HEK293 (cell line): ENCODE measurements at regions not wholly inside any gene's neighbourhood (a gene's known extent, or its start where the extent isn't known, plus 50 kb on each side); places are given as distances from the start of the nearest gene placed in this dataset.
A peak's percentile ranks its signal among the peaks of the same experiment; 100 is the strongest.

Experiments
- CTCF ChIA-PET: fragments of 350-600 bp; formaldehyde crosslinking; extraction: SDS; loops from one replicate; lab custom pipeline; 2021; ENCODE audit warnings: antibody characterized with exemption; lab: Yijun Ruan, JAX
- POLR2A ChIA-PET: fragments of 300-600 bp; formaldehyde crosslinking; extraction: SDS; loops from one replicate; lab custom pipeline; 2020; ENCODE audit warnings: antibody characterized with exemption, inconsistent platforms; lab: Yijun Ruan, JAX
- H3K27ac ChIP-seq: fragments of 200-500 bp; sonication (Bioruptor generic); 2 replicates; pipeline ENCODE4 v1.5.1; 2014; ENCODE audit warnings: low read depth, low read length, control low read depth, inconsistent platforms; ENCODE audit errors: extremely low read depth
- H3K36me3 ChIP-seq, 2 experiments: fragments of 200-500 bp in 1 of 2; sonication (Bioruptor generic) in 1 of 2; 1 replicate in 1 of 2; 2 replicates in 1 of 2; pipeline ENCODE4 v1.5.1; 2014 to 2017; ENCODE audit warnings: inconsistent platforms in 2 of 2, low read length in 2 of 2; ENCODE audit not compliant: control insufficient read depth in 2 of 2, insufficient read depth in 1 of 2
- H3K4me1 ChIP-seq: fragments of 200-500 bp; sonication (Bioruptor generic); 2 replicates; pipeline ENCODE4 v1.5.1; 2014; ENCODE audit warnings: mild to moderate bottlenecking, low read length, inconsistent platforms; ENCODE audit not compliant: control insufficient read depth, insufficient read depth
- H3K4me3 ChIP-seq: 2 replicates; pipeline ENCODE4 v1.5.1; 2011; ENCODE audit warnings: low read depth, mild to moderate bottlenecking, control low read depth, low read length, moderate library complexity
- H3K9me3 ChIP-seq: fragments of 200-500 bp; sonication (Bioruptor generic); 2 replicates; pipeline ENCODE4 v1.5.1; 2014; ENCODE audit warnings: low read depth, low read length, inconsistent platforms; ENCODE audit not compliant: control insufficient read depth, insufficient read depth
- ATF2 ChIP-seq: fragments of 450-650 bp; formaldehyde crosslinking; IDR thresholded peaks from 2 replicates; pipeline ENCODE4 v1.5.1; 2016; ENCODE audit warnings: missing biosample characterization, missing genetic modification characterization, low read depth
- ELK4 ChIP-seq: IDR thresholded peaks from 2 replicates; pipeline ENCODE4 v1.6.1; 2011; ENCODE audit warnings: mild to moderate bottlenecking, low read depth, low read length, borderline replicate concordance
- HOXA7 ChIP-seq: sonication (generic); formaldehyde crosslinking; IDR thresholded peaks from 2 replicates; pipeline ENCODE4 v1.8.1; 2022; ENCODE audit warnings: missing genetic modification reagents, borderline replicate concordance
- SCRT1 ChIP-seq: fragments of 450-650 bp; formaldehyde crosslinking; IDR thresholded peaks from 2 replicates; pipeline ENCODE4 v1.5.1; 2016; ENCODE audit warnings: missing biosample characterization, missing genetic modification characterization, borderline replicate concordance
- TRIM28 ChIP-seq: IDR thresholded peaks from 2 replicates; pipeline ENCODE4 v1.6.1; 2011; ENCODE audit warnings: low read length, control low read depth, borderline replicate concordance
- ZBTB21 ChIP-seq: fragments of 450-650 bp; formaldehyde crosslinking; IDR thresholded peaks from 2 replicates; pipeline ENCODE4 v1.5.1; 2017; ENCODE audit warnings: missing biosample characterization, missing genetic modification characterization
- ZFP37 ChIP-seq: fragments of 450-650 bp; formaldehyde crosslinking; IDR thresholded peaks from 2 replicates; pipeline ENCODE4 v1.5.1; 2016; ENCODE audit warnings: missing biosample characterization, missing genetic modification characterization
- ZNF132 ChIP-seq: fragments of 450-650 bp; formaldehyde crosslinking; IDR thresholded peaks from 2 replicates; pipeline ENCODE4 v1.5.1; 2017; ENCODE audit warnings: missing biosample characterization, missing genetic modification characterization, borderline replicate concordance
- ZNF140 ChIP-seq: fragments of 450-650 bp; formaldehyde crosslinking; IDR thresholded peaks from 2 replicates; pipeline ENCODE4 v1.5.1; 2016; ENCODE audit warnings: missing biosample characterization, missing genetic modification characterization
- ZNF19 ChIP-seq: fragments of 450-650 bp; formaldehyde crosslinking; IDR thresholded peaks from 2 replicates; pipeline ENCODE4; 2016; ENCODE audit warnings: missing biosample characterization, missing genetic modification characterization, low read depth
- ZNF24 ChIP-seq: fragments of 450-650 bp; formaldehyde crosslinking; IDR thresholded peaks from 2 replicates; pipeline ENCODE4 v1.5.1; 2016; ENCODE audit warnings: missing biosample characterization, missing genetic modification characterization
- ZNF280D ChIP-seq: fragments of 450-650 bp; formaldehyde crosslinking; IDR thresholded peaks from 2 replicates; pipeline ENCODE4 v1.5.1; 2016; ENCODE audit warnings: missing biosample characterization, missing genetic modification characterization
- ZNF311 ChIP-seq: fragments of 450-650 bp; formaldehyde crosslinking; IDR thresholded peaks from 2 replicates; pipeline ENCODE4 v1.5.1; 2017; ENCODE audit warnings: missing biosample characterization, missing genetic modification characterization, borderline replicate concordance
- ZNF37A ChIP-seq: fragments of 450-650 bp; IDR thresholded peaks from 2 replicates; pipeline ENCODE4 v1.5.1; 2018; ENCODE audit warnings: missing biosample characterization, missing genetic modification characterization
- ZNF398 ChIP-seq: fragments of 450-650 bp; formaldehyde crosslinking; IDR thresholded peaks from 2 replicates; pipeline ENCODE4 v1.5.1; 2017; ENCODE audit warnings: missing biosample characterization, missing genetic modification characterization
- ZNF555 ChIP-seq: fragments of 450-650 bp; formaldehyde crosslinking; conservative IDR thresholded peaks from 2 replicates; pipeline ENCODE4 v1.5.1; 2017; ENCODE audit warnings: missing biosample characterization, mild to moderate bottlenecking, missing genetic modification characterization, inconsistent platforms
- ZNF624 ChIP-seq: fragments of 450-650 bp; formaldehyde crosslinking; IDR thresholded peaks from 2 replicates; pipeline ENCODE4 v1.5.1; 2017; ENCODE audit warnings: missing biosample characterization, missing genetic modification characterization
- ZNF777 ChIP-seq: fragments of 450-650 bp; formaldehyde crosslinking; IDR thresholded peaks from 2 replicates; pipeline ENCODE4 v1.5.1; 2017; ENCODE audit warnings: missing biosample characterization, missing genetic modification characterization, borderline replicate concordance
- TF ChIP-seq, protein P1 (sequence below): fragments of 450-650 bp; formaldehyde crosslinking; IDR thresholded peaks from 2 replicates; pipeline ENCODE4 v1.5.1; 2017; ENCODE audit warnings: missing biosample characterization, missing genetic modification characterization
- TF ChIP-seq, protein P2 (sequence below): fragments of 450-650 bp; formaldehyde crosslinking; IDR thresholded peaks from 2 replicates; pipeline ENCODE4 v1.5.1; 2016; ENCODE audit warnings: missing biosample characterization, missing genetic modification characterization, borderline replicate concordance

DNA sequence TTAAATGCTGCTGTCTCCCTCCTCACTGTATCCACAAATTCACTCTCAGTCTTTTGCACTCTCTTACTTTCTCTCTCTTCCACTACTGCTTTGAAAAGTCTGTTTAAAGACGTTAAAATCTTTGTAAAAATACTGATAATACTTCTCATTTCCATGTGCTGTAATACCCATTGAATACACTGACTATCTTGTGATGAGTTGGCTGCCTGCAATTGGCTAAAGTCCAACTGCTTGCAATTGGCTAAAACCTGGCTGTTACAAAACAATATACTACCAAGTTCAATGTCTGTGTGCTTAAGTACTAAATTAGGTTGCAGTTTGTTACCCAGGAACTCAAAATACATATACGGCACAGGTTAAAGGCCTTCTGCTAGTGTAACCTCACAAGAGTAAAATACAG lies 264.8 kb downstream of the THBS2 start:
- H3K27ac ChIP-seq, result no peak overlapping the region
- H3K9me3 ChIP-seq, result no peaks in the 10 kb centered on the region
- H3K4me1 ChIP-seq, result 0 out of 2 replicates have a peak, but pooled peaks cover 3% of the 10 kb centered on the region
- no peak overlapping the region for H3K4me3 ChIP-seq
- TF ChIP-seq, protein P1, sequence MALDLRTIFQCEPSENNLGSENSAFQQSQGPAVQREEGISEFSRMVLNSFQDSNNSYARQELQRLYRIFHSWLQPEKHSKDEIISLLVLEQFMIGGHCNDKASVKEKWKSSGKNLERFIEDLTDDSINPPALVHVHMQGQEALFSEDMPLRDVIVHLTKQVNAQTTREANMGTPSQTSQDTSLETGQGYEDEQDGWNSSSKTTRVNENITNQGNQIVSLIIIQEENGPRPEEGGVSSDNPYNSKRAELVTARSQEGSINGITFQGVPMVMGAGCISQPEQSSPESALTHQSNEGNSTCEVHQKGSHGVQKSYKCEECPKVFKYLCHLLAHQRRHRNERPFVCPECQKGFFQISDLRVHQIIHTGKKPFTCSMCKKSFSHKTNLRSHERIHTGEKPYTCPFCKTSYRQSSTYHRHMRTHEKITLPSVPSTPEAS, result no peak
- 0 out of 2 replicates have a peak, but pooled peaks have one; percentile 16 for TF ChIP-seq TRIM28
- no peak for TF ChIP-seq ZNF19 (tag by site-specific recombination)
- no peaks in the 10 kb centered on the region for H3K36me3 ChIP-seq
- ChIA-PET POLR2A (no interaction called here), CTCF (interaction anchor here (0.6 to 1.2 kb wide), 2 partner anchors 32 to 136 kb away, joined by 3 to 5 read pairs; no protein-coding TSS in a partner anchor)

GRCh38 chr6:168988280-168988679 lies 265.4 kb downstream of the THBS2 start:
- Histone ChIP-seq H3K9me3 (no peaks in the 10 kb centered on the region), H3K27ac (no peak overlapping the region), H3K4me1 (0 out of 2 replicates have a peak, but pooled peaks cover 3% of the 10 kb centered on the region)
- CTCF ChIA-PET, result no interaction called here
- TF ChIP-seq ZNF311 (no peak), HOXA7 (CRISPR knock-in tag) (no peak), ZNF24 (no peak), TRIM28 (no peak), ZFP37 (no peak), SCRT1 (no peak), ZNF777 (tag by site-specific recombination) (no peak), ELK4 (no peak), ZNF555 (tag by site-specific recombination) (no peak), ZNF280D (tag by site-specific recombination) (no peak), ZBTB21 (no peak), ATF2 (no peak), ZNF624 (tag by site-specific recombination) (no peak), ZNF398 (tag by site-specific recombination) (no peak), ZNF132 (tag by site-specific recombination) (no peak), ZNF140 (no peak), ZNF37A (tag by site-specific recombination) (no peak)
- TF ChIP-seq, protein P1, result no peak
- TF ChIP-seq, protein P2, sequence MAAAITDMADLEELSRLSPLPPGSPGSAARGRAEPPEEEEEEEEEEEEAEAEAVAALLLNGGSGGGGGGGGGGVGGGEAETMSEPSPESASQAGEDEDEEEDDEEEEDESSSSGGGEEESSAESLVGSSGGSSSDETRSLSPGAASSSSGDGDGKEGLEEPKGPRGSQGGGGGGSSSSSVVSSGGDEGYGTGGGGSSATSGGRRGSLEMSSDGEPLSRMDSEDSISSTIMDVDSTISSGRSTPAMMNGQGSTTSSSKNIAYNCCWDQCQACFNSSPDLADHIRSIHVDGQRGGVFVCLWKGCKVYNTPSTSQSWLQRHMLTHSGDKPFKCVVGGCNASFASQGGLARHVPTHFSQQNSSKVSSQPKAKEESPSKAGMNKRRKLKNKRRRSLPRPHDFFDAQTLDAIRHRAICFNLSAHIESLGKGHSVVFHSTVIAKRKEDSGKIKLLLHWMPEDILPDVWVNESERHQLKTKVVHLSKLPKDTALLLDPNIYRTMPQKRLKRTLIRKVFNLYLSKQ, result no peak
- TF ChIP-seq, all 188 proteins: peak for 0
- H3K36me3 ChIP-seq, result no peaks in the 10 kb centered on the region
- POLR2A ChIA-PET, result no interaction called here
- no peak overlapping the region for H3K4me3 ChIP-seq
